ENCODE measurements at regions not wholly inside any gene's neighbourhood (a gene's known extent, or its start where the extent isn't known, plus 50 kb on each side); places are given as distances from the start of the nearest gene placed in this dataset.

DNA sequence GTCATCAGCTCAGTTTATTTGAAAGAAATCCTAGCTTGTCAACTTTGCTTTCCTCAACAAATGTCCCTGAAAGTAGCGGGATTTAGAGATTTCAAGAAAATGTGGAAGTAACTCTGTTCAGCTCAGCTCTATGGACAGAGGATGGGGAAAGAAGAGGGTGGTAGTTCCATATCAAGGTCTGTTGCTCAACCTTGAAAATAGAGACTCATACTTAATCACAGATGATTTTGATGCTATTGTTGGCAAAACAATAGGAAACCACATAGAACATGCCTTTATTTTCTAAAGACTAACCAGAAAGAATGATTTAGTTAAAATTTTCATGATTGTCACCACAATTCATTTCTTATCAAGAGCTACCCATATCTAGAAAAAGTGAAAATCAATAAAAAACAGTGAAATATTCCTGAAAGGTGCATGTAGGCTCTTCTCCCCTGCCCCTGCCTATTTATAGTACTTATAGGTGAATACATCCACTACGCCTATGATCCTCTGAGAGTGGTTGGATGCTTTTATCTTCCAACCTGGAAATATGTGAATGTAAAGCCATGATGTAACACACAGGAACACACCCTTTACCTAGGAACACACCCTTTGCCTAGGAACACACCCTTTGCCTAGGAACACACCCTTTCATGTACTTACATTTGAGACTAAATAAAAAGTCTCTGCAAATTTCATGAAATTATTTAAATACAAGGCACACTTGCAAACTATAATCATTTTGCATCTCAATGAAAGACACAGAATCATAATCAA lies 65.8 kb downstream of the ETAA1 start:
- DNase-seq (ENCODE audit: low read depth in 2 of 2) = peak in 1 of 2 donors; percentile 23

DNA sequence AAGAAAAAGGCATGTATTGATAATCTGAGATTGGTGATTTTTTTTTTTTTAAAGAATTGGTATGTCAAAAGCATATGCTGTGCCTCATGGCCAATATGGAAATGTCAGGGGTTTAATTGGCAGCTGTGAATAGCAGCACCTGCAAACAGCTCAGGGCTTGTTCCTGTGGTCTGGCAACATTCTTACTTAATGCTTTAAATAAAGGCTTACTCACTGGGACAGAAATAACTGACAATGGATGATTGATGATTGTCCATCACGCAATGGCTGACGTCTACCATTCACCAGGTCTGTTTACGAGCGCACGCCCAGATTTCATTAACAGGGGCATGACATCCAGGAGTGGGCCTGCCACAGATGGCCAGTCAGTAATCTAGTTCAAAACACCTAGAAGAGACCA lies 66.7 kb downstream of the ETAA1 start:
- peak; percentile 65 to 99 for DNase-seq (ENCODE audit: low read depth in 2 of 2)

DNA sequence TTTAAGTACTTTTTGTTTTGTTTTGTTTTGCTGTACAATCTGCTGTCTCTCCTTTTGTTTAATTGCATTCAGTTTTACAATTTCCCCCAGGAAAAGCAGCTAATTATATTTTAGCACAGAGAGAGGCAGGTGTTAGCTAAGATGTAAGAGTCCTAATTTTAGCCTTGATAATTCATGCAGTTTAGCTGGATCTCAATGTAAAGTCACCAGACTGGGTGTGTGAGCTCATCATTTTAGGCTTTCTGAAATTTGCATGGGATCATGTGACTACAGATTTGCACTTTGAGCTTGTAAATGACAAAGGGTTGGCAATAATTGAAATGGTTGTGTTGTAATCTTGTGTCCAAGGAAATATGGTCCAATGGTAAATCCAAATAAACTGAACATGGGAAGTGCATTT lies 68.5 kb downstream of the ETAA1 start:
- no peak for DNase-seq (ENCODE audit: low read depth in 2 of 2)

DNA sequence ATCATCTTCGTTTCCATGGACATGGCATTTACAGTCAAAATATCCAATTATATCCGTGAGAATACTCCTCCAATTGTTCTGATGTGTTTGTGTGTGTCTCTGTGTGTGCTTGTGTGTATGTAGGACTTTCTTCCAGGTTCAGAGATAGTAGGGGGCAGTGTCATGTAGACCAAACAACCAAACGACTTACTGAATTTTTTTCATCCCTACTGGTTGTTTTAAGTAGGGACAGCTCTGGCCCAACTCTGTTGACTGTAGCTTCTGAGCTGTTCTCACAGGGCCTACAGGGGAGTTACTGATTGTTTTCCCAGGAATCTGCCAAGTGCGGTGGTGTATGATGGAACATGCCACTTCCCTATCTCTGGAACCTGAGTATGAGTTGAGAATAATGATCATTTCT lies 69.6 kb downstream of the ETAA1 start:
- DNase-seq (ENCODE audit: low read depth in 2 of 2) = no peak

DNA sequence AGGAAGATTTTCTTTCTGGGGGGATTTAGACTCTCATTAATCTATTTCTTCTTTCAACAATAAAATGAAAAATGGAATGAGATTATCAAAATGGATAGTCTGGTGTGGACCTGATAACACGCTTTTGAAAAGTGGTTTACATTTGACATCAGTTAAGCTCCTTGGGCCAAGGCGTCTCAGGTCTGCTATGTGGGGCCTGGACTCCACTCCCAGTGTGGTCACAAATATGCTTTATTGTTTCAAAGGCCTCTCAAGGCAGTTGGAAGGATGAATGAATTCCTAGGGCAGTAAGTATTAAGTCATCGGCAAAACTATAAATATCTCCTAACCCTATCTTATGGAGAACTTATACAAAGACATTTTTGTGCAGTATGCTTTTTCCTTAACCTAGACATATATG lies 74.5 kb downstream of the ETAA1 start:
- no peak for DNase-seq (ENCODE audit: low read depth in 2 of 2)

DNA sequence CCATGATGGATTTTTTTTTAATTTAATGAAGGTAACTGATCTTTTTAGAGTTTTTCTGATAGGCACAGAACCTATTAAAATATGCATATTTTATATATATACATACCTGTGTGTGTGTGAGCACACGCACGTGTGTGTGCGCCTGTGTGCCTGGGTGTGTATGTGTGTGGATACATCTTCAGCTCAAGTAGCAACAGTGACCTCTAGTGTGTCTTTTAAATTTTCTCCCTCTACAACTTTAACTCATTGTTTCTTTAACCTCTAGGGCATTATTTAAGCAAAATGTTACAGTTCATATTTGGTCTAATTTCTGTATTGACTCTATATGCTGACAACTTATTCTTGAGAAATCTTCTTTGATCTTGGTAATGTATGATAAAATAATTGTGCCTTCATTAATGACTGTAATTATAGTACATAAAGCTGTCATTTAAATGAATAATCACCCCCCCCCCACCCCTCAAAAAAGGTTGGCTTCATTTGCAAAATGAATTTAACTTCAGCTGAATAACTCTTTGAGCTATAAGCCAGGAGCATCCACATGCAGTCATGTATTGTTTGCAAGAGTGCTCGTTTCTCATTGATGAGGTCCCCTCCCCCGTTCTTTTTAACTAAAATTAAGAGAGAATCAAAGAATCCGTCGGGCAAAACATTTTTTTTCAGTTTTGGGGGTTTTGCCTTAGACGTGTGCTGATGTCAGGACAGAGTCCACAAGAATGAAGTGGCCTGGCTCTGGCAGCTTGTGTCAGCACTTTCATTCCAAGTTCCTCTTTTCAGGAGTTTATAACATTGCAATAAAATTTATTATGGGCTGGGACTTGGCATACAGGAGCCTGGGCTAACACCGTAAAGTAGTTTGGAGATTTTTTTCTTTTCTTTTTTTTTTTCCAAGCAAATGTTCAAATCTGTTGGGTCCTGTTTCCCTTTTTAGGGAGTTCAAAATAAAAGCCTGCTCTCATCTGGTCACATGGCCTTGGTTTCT lies 80.0 kb downstream of the ETAA1 start:
- DNase-seq (ENCODE audit: low read depth in 2 of 2) = peak; percentile 65 to 77

DNA sequence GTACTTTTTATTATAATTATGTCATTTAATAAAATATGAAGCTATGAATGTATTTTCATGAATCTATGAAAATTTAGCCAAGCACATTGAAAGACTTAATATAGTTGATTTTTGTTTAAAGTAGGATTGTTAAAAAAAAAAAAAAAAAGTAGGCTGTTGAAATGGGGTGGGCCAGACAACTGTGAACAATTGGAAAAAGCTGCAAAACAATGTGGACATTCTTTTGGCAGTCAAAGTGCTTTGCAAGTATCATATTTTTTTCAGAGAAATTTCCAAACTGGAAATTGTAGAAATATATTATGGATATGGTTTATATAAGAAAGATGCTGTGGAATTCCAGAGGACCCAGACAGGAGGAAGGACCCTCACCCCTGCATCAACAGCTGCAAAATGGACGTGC lies 82.1 kb downstream of the ETAA1 start:
- DNase-seq (ENCODE audit: low read depth in 2 of 2) = peak in 1 of 2 donors; percentile 68

DNA sequence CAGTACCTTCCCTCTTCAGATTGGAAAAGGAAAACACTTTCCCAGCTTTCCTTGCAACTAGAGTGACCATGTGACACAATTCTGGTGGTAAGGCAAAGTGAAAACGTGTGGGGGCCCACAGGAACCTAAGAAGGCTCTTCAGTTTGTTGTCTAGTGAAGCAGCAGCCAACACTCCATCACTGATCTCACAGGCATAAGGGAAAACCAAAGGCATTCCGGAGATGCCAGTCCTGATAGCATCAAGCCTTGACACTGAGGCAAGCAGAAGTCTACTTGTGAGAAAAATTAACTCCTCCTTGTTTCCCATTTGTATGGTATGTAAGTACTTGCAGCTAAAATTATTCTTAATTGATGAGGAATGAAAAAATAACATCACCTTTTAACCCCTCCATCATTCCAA lies 88.3 kb downstream of the ETAA1 start:
- peak in 1 of 2 donors; percentile 60 for DNase-seq (ENCODE audit: low read depth in 2 of 2)

DNA sequence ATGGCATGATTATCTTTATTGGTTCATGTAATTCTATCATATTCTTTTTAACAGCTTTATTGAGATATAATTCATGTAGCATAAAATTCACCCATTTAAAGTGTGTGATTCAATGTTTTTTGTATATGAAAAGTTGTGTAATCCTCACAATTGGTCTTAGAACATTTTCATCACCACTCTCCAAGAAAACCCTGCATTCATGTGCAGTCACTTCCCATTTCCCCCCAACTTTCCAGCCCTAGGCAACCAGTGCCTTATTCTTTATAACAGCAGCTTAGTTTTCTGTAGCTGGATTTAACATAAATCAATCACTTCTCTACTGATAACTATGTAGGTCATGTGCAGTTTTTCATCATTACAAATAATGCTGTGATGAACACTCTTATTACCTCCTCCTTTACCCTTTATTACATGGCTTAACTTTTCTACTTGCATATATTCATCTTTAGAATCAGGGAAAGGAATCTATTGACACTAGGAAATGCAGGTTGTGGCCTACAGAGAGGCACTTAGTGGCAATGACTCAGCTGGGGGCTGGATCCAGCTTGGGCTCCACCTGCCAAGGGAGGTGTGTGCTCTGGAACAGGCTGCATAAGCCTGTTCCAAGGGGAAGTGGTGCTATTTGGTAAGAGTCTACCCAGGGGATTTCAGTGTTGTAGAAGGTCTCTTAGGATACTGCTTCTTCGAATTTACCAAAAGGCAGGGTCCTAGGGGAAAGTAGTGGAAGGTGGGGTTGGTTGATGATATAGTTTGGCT lies 89.1 kb downstream of the ETAA1 start:
- peak in 1 of 2 donors; percentile 20 for DNase-seq (ENCODE audit: low read depth in 2 of 2)

DNA sequence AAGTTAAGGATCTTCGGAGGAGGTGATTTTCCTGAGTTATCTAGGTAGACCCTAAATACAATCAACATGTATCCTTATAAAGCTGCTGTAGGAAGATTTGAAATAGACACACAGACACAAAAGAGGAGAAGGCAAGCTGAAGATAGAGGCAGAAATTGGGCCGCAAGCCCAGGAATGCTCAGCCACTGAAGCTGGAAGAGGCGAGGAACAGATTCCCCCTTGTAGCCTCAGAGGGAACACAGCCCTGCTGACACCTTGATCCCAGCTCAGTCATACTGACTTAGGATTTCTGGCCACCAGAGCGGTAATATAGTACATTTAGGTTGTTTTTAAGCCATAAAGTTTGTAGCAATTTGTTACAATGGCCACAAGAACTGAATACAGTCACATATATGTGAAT lies 90.9 kb downstream of the ETAA1 start:
- DNase-seq (ENCODE audit: low read depth in 2 of 2) = no peak

DNA sequence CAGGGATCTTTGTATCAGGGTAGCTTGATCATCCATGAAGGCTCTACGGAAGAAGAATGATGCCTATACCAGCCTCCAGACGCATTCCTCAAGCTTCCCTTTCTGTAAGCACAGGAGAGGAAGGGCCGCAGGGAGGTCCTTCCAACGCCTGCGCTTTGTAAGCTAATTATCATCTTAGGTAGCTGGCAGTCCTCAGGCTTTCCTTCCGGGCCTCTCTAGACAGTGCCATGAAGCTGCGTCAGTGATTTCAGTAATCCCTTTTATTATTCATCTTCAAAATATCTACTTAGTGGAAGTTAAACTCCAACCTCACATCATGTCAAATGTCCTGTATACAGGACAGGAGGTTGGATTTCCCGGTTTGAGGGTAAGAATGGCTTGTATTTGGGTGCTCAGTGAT lies 92.3 kb downstream of the ETAA1 start:
- DNase-seq (ENCODE audit: low read depth in 2 of 2) = peak in 1 of 2 donors; percentile 56

DNA sequence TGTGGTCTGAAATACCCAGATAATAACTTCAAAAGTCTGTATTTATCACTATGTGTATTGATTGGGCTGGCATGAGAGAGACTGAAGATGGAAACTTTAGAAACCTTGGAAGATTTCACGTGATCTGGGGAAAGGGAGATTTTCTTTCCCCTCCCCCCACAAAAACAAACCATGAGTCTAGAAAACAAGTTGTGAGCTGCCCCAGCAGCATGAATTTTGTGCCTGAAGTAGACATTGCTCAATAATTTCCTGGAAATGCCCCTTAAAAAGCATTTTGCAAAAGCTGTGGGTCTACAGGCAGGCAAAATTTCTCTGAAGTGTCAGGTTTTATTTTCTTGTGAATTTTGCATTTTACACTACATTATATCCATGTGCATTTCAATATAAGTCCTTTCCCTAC lies 101.8 kb downstream of the ETAA1 start:
- DNase-seq (ENCODE audit: low read depth in 2 of 2) = no peak

DNA sequence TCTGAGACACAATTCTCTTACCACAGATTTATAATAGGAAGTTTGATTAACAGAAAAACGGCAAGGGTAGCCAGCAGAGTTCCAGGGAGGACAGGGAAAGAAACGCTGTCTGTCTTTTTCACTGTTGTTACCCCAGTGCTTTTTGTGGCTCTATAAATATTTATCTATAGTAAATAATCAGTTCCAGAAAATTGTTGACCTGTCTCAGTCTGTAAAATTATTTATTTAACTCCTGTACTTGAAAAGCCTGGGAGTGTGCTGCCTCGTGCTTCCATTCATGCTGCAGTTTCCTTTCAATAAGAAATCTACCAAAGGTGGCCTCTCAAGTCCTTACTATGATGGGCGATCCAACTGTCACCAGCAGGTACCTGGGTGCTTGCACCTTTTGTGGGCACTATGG lies 102.9 kb downstream of the ETAA1 start:
- DNase-seq (ENCODE audit: low read depth in 2 of 2) = no peak

DNA sequence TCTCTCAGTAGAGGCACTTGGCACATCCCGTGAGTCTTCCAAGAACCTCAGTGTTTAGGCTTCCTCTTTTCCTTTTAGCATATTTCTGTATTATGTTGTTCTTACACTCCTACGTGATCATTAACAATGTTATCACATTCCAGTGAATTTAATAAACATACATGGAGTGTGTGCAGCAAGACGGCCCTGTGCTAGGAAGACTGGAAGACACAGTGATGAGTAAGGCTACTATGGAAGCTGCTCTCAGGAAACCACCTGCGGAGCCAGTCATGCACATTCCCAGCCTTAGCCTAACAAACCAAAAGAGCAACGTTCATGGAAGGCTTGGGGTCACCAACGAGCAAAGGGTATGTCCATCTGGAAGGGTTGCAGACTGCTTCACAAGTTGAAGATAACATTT lies 103.4 kb downstream of the ETAA1 start:
- peak in 1 of 2 donors; percentile 20 for DNase-seq (ENCODE audit: low read depth in 2 of 2)

DNA sequence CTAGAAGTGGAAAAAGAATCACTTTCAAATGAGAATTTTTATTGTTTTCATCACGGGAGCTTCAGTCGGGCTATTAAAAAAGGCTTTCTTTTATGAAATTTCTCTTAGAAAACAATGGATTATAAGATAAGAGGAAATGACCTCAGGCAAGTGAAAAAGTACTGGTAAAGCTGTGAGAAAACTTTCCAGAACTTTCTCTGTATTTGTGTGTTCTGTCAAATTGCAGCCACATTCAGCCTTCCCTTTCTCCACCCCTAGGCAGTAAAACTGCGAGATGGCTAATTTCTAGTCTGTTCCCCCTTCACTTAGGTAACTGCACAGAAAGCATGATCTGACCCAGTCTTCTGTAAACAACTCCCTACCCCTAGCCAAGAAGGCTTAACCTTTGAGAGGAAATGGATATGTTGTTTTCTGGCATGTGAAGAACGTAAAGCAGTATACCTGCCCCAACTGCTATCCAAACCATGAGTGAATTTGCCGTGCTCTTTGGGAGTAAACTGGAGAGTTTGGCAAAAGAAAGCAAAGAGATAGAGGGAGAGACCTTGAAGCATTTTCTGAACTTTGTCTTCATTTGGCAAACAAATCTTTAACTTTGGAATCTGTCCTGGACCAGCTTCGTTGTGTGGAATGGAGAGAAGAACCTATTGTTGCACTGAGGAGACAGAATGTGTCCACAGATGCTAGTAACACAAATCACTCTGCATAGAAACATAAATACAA lies 105.4 kb downstream of the ETAA1 start:
- peak; percentile 77 to 79 for DNase-seq (ENCODE audit: low read depth in 2 of 2)

DNA sequence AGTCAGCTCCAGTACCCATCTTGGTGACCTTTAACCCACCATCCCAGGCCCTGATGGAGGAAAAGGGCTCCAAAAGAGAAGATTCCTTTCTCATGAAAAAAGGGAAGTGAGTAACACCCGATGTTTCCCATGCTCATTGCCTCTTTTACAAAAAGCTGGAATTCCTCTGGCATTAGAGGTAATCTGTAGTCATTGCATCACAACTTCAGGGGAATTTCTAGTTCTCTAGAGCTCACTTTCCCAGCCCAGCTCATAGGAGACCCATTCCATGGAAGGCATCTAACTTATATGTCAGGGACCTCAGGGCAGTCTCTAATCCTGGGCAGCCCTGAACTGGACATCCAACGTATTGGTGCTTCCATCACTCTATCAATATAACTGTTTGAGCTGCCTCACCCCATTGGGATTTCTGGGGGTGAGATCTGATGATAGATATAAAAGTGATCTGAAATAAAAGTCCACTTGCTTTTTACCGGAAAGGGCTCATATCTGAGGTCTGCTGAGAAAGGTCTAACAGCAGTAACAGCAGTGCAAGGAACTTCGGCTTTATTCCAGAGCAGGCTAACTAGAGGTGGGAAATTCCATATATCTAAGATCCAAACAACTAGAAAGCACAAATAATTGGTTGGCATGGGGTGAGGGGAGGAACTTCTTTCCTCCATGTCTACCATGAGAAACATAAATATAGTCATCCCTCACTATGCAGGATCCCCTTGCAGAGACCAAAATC lies 106.1 kb downstream of the ETAA1 start:
- DNase-seq (ENCODE audit: low read depth in 2 of 2) = peak; percentile 91 to 98

DNA sequence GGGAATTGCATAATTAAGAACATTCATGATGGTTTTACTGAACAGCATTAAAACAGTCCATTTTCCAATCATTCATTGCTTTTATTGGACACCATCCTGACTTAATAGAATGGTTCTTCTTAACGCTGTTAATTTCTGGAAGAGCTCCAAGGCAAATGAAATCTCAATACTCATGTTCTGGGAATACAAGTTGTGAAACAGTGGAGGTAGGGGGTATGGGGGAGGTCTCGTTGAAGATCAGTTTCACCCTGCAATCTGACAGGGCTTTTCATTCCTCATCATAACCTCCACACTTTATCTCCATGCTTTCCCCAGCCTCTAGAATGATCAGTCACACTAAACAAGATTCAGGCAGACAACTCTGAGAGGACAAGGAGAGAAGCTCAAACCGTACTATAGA lies 113.6 kb downstream of the ETAA1 start:
- peak in 1 of 2 donors; percentile 5 for DNase-seq (ENCODE audit: low read depth in 2 of 2)

DNA sequence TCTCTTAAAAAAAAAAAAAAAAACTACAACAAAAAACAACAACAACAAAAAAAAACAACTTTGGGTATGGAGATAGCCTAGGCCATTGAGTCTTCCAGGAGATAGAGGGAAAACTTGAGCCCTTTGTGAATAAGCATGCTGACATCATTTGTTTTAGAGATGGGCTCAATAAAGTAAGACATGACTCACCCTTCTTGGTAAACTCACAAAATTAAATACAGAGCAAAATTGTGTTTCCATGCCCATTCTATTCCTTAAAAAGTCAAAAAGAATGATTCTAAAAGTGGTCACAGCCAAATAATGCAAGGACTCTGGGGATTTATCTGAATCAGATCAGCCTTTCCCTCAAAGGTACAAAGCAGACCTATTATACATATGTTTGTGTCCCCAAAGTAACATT lies 117.4 kb downstream of the ETAA1 start:
- DNase-seq (ENCODE audit: low read depth in 2 of 2) = no peak

DNA sequence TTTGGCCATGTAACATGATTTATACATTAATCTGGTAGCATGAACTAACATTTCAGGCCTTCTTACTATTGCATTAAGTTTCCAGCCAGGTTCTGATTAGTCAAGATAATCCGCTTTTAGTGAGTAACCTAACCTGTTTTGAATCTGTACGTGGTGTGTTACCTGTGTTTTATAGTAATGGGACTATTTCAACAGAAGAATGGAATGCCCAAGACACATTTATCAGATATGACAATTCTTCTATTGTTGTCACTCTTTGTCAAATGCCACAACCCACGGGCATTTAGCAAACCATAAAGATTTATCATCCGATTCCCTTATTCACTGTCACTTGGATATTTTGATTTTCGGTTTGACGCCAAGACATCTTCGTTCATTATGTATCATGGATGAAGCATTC lies 117.9 kb downstream of the ETAA1 start:
- DNase-seq (ENCODE audit: low read depth in 2 of 2) = no peak

DNA sequence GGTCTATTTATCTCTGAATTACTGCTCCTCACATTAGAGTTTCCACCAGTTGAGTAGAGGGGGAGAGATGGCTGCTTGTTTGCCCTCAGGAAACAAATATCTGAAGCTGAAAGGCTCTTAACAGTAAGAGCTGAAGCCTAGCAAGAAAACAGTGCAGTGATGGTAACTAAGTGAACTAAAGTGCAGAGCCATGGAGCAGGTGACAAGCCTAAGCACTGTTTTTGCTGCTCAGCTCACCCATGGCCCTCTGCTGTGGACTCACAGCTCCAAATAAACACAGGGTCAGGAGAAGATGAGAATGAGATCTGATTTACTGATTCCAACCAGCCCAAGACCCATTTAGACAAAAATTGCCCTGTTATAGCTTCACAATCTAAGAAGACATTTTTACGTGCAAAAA lies 118.4 kb downstream of the ETAA1 start:
- DNase-seq (ENCODE audit: low read depth in 2 of 2) = no peak

DNA sequence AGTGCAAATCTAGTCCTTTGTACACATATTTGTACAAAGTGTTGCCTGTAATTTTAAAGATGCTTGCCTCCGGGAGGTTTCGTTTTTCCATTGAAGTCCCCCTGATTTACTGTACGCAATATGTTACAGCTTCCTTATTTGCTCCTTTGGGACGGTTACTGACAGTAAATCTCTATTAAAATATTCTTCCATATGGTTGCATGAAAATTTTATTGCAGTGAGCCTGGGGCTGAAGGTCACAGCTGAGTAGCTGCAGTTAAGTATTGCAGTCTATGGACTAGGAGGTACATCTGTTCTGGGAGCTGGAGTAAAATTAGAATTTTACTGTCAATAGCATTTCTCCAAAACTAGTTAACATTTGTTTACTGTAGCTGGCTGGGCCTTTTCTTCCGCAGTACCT lies 119.2 kb downstream of the ETAA1 start:
- no peak for DNase-seq (ENCODE audit: low read depth in 2 of 2)
